ENCODE measurements at regions not wholly inside any gene's neighbourhood (a gene's known extent, or its start where the extent isn't known, plus 50 kb on each side); places are given as distances from the start of the nearest gene placed in this dataset.

- DNase-seq, result no peak
Observed at GRCh38 chr5:175235251-175235960, 208.6 kb downstream of the DRD1 start.

GRCh38 chr5:175230299-175230698 lies 213.7 kb downstream of the DRD1 start:
- no peak for DNase-seq

GRCh38 chr5:175226506-175226905 lies 217.5 kb downstream of the DRD1 start:
- DNase-seq, result no peak

- no peak for DNase-seq
Observed at GRCh38 chr5:175223291-175223690, 220.7 kb downstream of the DRD1 start.

- no peak for DNase-seq
Observed at GRCh38 chr5:175222621-175223020, 221.4 kb downstream of the DRD1 start.

- no peak for DNase-seq
Observed at GRCh38 chr5:175220549-175220948, 223.4 kb downstream of the DRD1 start.

- DNase-seq, result no peak
Observed at GRCh38 chr5:175219366-175219765, 224.6 kb downstream of the DRD1 start.

GRCh38 chr5:175216991-175217390 lies 227.0 kb downstream of the DRD1 start:
- DNase-seq, result no peak

- no peak for DNase-seq
Observed at GRCh38 chr5:175215906-175216305, 228.1 kb downstream of the DRD1 start.

GRCh38 chr5:175214152-175214551 lies 229.8 kb downstream of the DRD1 start:
- no peak for DNase-seq

GRCh38 chr5:175211956-175212756 lies 231.8 kb downstream of the DRD1 start:
- DNase-seq, result no peak

GRCh38 chr5:175207321-175208040 lies 236.5 kb downstream of the DRD1 start:
- no peak for DNase-seq

- no peak for DNase-seq
Observed at GRCh38 chr5:175206669-175207068, 237.3 kb downstream of the DRD1 start.

- DNase-seq, result no peak
Observed at GRCh38 chr5:175202463-175203068, 241.4 kb downstream of the DRD1 start.

GRCh38 chr5:175201393-175201792 lies 242.6 kb downstream of the DRD1 start:
- DNase-seq, result no peak

GRCh38 chr5:175195698-175196656 lies 248.0 kb downstream of the DRD1 start:
- no peak for DNase-seq

- no peak for DNase-seq
Observed at GRCh38 chr5:175181331-175181730, 262.7 kb downstream of the DRD1 start.

GRCh38 chr5:175170899-175171298 lies 273.1 kb downstream of the DRD1 start:
- DNase-seq, result no peak

GRCh38 chr5:175168882-175169507 lies 275.0 kb downstream of the DRD1 start:
- no peak for DNase-seq

GRCh38 chr5:175166026-175166425 lies 278.0 kb downstream of the DRD1 start:
- no peak for DNase-seq

- no peak for DNase-seq
Observed at GRCh38 chr5:175163586-175164275, 280.3 kb downstream of the DRD1 start.

All from stimulated activated CD4-positive, alpha-beta T cell treated with anti-CD3 and anti-CD28 coated beads, Interleukin-2, amount 100 ng/mL, for 48 hours (primary cell).